GM21576 (cell line): ENCODE measurements at regions not wholly inside any gene's neighbourhood (a gene's known extent, or its start where the extent isn't known, plus 50 kb on each side); places are given as distances from the start of the nearest gene placed in this dataset.

ENCODE experiments used
- ATAC-seq: cut with Tn5 transposase; IDR thresholded peaks from one replicate; pipeline ENCODE4 v1.9.1; 2021; ENCODE audit warnings: mild to moderate bottlenecking, moderate library complexity; ENCODE audit not compliant: unreplicated experiment

DNA sequence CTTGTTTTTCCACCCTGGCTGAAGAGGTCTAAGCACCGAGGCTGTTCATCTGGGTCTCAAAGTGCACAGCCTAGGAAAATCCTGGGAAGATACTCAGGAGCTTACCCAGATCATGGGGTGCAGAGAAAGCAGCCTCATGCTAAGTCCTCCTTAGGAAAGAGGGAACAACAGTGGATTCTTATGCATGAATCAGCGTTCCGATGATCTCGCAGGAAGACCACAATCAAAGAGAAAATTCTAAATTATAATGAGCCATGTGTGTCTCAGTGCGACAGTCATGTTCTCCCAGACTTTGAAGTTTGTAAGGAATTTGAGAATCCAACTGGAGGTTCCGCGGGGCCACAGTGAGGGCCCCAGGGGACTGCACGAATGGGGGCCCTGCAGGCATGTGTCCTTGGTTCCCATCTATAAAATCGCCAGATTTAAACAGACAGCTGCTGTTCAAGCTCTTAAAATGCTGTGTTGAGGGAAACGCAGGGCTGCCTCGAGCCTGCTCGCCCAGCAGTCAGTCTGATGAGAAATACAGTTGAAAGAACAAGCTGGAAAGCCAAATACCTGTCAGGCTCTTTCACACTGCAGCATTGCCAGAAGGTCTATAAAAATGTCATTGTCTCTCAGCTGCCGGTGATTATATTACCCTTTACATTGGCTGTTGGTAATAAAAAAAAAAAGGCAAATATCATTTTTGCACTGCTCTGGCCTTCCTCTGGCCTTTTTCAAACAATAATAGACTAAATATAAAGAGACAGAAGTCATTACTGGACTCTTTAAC lies 152.1 kb downstream of the PMP22 start:
- no peak for ATAC-seq

DNA sequence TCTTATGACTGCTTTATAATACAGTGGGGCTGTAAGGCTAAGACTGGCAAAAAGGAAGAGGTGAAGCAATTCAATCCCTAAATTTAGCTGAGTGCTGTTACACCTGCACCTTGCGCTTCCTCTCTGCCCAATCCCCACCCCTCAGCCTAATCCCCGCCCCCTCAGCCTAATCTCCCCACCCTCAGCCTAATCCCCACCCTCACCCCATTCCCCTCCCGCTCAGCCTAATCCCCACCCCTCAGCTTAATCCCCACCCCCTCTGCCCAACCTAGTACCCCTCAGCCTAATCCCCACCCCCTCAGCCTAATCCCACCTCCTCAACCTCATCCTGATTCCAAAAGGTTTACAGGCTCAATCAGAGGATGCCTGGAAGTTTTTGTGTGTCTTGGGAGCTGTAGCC lies 155.5 kb downstream of the PMP22 start:
- ATAC-seq, result no peak

DNA sequence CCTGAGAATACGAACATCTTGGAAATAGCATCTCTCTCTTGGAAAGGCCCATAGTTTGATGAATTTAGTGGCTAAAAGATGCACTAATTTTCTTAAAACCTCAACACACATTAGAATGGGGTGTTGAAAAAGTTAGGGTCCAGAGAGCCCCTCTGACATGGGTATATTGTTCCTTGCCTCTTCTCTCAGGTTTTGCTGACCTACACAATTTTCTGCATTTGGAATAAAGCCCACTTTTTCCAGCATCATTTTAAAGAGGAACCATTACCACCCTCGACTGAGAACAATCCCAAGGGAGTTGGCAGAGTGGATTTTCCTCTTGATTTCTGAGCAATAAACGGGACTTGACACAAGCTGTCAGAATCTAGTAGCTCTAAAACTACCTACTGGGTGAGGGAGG lies 156.1 kb downstream of the PMP22 start:
- no peak for ATAC-seq

DNA sequence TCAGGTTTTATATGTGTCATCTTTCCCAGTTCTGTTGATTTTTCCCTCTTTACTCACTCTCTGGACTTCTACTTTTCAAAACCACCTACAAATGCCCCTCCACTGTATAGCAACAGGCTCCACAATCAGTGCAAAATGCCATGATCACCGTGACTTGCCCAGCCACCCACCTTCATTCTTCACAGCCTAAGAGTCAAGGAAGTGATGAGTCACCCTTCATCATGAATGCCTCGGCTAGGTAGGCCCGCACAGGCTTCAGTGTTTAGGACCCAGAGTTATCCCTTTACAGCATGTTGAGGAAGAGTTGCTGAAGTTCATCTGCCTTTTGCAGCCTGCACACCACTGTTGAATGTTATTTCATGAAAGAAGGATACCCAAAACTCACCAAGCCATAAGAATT lies 158.6 kb downstream of the PMP22 start:
- no peak for ATAC-seq

DNA sequence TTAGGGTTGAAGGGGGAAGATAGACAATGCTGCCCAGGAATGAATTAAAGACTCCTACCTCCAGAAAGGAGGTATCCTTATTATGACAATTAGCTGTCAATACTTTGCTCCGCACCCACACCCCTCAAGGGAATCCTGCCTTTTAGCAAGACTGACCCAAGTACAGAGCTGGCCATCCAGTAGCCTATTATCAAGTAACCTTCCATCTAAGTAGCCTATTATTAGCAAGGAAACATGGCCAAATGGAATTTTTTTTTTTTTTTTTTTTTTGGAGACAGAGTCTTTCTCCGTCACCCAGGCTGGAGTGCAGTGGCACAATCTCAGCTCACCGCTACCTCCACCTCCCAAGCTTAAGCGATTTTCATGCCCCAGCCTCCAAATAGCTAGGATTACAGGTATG lies 161.3 kb downstream of the PMP22 start:
- ATAC-seq, result no peak

DNA sequence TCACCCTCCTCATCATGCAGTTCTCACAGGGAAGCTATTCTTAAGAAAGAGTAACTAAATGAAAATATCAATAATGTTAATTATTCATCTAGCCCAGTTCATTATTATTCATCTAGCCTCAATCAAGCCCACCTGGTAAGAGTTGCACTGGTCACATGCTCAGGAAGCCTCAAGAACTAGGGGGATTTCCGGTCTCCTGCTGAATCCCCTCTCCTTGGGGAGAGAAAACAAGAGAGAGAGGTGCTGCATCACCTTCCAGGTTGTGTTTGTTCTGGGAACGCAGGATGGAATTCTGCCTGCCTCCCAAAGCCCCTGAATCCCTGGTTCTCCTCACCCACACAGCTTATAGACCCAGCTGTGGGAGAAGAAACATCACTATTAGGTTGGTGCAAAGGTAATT lies 164.0 kb downstream of the PMP22 start:
- no peak for ATAC-seq

DNA sequence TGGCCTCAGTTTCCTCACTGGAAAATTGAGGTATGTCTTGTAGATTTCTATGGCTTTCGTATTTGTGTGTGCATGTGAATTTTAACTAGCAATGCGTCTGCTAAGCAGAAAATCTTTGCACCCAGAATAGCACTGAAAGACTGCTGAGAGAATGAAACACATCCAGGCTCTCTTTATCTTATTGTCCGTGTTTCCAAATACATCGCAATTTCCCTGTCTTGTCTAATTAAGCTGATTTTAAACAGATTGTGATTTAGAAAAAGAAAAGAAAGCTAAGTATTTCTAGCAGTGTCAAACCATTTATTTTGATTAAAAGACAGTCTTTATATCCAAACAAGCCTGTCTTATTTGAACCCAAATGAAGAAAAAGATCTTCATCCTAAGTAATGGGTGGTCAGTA lies 168.6 kb downstream of the PMP22 start:
- no peak for ATAC-seq

DNA sequence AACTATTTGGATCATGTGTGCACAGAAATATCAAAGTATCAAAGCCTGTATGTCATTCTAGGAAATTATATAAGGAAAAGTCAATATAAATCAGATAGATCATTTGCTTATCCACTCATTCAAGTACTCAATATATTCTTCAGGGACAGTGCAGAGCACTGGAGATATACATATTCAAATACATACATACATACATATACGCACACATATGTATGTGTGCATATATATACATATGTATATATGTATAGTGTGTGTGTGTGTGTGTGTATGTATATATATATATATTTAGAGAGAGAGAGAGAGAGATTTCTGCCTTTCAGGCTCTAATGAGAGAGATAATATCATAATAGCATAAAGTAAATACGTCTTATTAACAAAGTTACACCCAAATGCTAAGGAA lies 169.2 kb downstream of the PMP22 start:
- no peak for ATAC-seq

DNA sequence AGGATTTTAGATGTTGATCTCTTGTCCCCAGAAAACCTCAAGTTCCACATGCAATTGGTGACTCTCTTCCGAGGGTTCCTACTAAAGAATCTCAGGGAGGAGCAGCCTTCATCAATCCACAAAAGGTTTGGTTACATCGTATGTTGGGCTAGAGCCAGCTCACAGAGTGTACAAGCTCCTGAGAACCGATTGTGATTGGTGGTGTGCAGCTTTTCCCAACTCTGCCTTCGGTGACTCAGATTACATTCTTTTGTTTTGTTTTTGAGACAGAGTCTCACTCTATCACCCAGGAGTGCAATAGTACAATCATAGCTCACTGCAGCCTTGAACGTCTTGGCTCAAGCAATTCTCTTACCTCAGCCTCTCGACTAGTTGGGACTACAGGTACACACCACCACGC lies 172.4 kb downstream of the PMP22 start:
- ATAC-seq, result no peak

DNA sequence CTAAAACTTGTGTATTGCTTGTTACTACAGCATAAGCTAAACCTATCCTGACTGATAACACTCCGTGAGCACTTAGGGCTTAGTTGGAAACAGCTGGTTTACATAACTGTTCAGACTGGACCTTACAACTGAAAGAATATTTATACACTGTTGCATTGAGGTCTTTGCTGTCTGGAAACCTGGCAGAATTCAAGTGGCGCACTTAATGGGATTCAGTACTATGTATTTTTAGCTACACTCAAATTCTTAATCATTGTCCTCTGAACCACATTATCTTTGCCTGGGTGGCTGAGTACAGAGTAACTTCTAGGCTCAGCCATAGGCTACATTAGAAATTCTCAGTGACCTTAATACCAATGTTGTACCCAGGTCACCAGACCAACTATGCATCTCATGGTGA lies 172.9 kb downstream of the PMP22 start:
- ATAC-seq, result no peak

DNA sequence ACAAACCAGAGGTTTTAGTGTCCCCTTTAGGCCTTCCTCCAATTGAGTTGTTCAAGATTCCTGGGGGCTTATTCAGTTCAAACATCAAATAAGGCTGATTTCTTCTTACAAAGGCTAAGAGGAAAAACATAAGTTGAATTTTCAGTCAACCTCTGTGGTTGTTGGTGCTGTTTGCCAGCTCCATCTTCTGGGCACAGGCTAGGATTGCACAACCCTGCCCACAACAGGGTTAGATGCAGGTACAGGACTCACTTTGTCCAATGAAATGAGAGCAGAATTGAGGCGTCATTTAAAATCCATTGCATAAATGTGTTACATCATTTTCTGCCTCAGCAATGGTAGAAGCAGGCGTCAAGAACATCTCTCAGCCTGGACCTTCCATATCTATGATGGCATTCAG lies 173.3 kb downstream of the PMP22 start:
- no peak for ATAC-seq

DNA sequence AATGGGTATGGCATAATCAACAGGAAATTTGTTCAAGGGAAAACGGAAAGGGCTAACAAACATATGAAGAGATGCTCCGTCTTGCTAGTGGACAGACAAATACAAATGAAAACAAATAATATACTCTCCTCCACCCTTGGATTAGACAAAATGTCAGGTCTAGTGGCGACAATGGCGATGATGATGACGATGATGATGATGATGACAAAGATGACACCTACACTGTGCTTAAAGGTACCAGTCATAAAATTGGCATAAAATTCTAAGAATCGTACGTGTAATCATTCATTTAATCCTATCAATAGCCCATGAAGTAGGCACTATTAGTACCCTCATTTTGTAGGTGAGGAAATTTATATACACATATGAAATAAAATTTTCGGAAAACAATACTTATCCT lies 174.6 kb downstream of the PMP22 start:
- no peak for ATAC-seq

DNA sequence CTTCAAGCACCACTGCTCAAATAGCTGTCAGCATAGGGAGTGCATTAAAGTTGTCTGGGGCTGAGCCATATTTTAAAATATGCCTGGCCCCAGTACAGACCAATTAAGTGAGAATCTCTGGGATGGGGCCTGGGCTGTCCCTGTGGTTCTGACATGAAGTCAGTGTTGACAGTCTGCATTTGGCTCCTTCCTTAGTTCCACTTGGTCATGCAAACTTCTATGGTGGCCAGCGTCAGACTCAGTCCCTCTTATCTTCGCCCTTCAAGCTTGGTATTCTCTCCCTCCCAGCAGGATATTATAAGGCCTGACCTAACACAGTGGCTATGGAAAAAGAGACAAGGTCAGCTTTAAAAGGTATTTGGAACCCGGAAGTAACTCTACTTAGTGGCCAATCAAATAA lies 177.2 kb downstream of the PMP22 start:
- no peak for ATAC-seq

DNA sequence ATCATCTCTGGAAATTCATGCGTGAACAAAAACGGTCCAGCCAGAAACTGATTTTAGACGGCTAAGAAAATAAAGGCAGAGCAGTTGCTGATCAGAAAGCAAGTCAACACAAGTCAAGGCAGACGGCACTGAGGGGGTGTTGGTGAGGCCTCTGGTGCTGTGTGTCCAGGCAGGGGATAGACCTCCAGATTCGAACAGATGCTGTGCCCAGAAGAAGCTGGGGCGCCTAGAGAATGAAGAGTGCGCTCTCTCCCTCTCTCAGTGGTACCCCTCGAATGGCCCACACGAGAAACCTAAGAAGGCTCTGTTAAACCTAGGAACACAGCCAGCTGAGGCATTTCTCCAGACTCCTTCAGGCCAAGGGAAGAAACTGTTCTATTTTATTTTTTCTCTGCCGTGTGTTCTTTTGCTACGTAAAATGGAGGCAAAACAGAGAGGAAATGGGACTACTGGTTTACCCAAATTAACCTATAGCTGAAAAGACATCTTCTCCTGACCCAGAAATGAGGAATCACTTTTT lies 178.3 kb downstream of the PMP22 start:
- no peak for ATAC-seq

DNA sequence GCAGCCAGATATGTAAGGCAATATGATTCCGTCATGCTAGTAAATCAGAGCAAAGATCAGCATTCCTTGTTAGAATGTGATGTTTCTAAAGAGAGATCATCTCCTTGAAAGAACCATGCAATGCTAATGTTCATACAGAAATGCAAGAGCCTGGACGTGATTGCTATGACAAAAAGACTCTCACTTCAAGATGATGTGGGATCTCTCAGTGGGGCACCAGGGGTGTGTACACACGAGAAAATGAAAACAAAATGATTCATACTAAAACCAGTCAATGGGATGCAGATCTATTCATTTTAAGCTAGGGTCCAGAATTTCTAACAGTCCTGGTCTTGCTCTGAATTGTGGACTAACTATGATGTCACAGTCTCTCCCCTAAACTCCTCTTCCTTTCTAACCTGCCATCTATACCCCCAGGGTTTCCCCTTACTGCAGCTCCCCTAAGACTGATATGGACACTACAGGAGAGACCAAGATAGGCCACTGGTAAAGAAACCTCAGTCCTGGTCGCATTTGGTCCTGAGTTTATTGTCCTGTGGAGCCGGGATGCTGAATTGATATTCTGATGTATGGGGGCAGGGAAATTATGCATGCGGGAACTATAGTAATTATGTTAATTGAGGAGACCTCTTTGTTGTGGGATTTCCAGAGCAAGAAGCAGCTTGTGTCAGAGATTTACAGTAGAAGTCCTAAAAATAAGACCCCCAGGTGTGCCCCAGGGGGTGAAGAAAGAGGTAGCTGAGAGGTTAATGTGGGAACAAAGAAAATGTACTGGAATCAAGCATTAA lies 179.0 kb downstream of the PMP22 start:
- no peak for ATAC-seq

DNA sequence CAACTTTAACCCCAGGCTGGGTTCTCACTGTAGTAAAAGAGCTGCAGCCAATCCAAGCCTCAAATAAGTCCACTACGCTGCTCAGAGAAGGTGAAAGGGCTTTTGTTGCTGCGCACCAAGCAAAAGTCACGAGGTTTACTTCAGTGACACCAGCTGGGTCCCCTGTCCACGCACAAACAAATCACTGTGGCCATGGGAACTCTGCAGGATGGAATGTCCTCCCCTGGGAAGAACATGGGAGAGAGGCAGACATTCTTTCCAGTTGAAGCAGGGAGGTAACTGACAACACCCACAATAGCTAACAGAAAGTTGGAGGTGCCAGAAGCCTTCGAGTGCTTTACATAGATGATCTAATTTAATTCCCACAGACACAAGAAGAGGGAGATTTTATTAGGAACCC lies 181.9 kb downstream of the PMP22 start:
- ATAC-seq, result no peak

DNA sequence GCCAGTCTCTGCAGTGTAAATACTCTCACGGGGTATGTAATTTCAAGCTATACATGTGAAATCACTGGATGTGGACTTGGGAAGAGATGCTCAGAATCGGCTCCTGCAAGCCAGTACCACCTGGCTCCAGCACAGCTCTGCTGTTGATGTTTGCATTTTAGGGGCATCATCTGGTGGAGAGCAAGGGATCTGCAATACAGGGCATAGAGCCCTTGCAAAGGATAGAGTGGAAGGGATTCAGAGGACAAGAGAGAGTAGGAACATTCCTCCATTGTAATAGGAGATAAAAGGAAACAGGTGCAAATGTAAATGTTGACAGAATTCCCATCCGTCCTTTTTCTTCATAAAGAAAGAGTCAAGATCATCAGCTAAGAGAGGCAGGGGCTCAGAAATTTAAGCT lies 184.1 kb downstream of the PMP22 start:
- ATAC-seq, result no peak

DNA sequence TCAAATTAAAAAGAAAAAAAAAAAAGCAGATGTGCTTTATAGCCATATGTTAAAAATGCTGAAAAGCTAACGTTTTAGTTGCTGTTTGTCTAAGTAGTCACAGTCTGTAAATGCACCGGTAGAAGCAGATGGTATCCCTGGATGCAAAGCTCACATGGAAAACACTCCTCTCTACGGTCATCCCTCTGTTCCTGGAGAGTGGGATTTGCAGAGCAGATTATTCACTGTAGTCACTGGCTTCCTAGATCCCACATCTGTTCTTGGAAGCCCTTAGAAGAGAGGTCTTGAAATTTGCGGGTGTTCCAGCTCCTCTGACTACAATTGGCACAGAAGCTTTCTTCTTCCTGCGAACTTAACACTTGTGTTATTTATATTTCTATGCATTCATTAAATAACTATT lies 186.6 kb downstream of the PMP22 start:
- ATAC-seq, result no peak

DNA sequence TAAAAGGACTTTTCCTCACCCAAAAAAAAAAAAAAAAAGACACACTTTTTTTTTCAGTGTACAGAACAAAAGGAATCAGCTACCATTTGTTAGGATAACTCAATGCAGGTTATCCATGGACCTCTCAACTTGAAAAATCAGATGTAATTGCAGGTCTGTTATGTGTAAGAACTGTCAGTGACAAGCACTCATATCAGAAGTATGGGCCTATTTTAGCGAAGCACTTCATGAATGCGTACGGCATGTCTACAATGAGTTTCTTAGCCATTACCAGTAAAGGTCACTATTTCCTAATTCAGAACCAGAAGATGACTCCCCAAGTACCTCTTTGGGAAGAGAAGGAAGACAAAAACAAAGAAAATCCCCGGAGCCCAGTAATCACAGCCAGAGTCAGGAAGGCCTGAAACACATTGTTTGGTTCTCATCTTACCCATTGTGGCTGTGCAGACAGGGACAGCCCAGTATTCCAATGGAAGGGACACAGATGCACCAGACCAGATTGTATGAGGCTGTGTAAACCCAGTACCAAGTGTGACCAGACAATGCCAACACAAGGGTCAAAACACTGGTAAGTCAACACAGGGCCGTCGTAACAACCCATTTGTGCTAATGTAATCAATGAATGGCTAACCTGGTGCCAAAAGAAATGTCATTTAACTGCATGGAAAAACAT lies 188.0 kb downstream of the PMP22 start:
- no peak for ATAC-seq

DNA sequence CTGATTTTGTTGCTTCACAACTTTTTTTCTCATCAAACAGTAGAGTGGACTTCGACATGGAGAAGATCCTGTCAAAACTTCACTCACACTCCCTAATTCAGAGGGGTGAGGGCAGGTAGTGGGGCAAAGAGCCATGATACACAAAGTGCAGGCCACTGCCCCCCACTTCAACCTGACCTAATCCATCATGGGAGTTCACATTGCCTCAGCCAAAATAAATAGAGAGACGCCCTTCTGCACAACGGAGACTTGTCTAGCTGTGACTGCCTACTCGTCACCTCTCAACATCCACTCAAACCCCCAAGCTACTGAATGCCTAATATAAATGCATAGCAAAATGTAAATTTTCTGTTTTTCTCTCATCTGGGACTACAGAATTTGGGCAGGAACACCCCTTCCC lies 213.2 kb downstream of the PMP22 start:
- no peak for ATAC-seq

DNA sequence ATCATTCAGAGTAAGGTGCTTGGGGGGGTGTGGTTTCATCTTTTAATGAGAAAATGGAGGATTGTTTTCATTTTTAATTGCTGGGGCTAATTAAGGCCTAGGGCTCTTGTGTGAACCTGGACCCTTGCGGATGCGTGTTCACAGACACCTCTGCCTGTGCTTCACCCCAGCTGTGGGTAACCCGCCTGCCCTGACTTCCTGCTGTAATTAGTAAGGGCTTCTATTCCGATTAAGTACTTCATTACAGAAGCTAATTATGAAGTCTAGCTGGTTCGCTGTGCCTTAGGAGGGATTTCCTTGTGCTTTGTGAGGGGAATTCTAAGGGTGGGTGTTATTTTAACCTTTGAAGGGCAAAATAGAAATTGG lies 215.3 kb downstream of the PMP22 start:
- ATAC-seq, result no peak
